IPS-18a (cell line): ENCODE measurements at regions not wholly inside any gene's neighbourhood (a gene's known extent, or its start where the extent isn't known, plus 50 kb on each side); places are given as distances from the start of the nearest gene placed in this dataset.

Source experiments
- H3K27ac ChIP-seq: one replicate; pipeline ENCODE4 v1.5.1; 2013; ENCODE audit warnings: low read length
- H3K27me3 ChIP-seq: one replicate; pipeline ENCODE4 v1.6.1; 2013; ENCODE audit warnings: mild to moderate bottlenecking, low read length; ENCODE audit not compliant: control insufficient read depth, insufficient read depth
- H3K36me3 ChIP-seq: one replicate; pipeline ENCODE4 v1.6.1; 2013; ENCODE audit warnings: low read depth, low read length; ENCODE audit not compliant: control insufficient read depth
- H3K4me1 ChIP-seq: one replicate; pipeline ENCODE4 v1.6.1; 2013; ENCODE audit warnings: low read depth, low read length; ENCODE audit not compliant: control insufficient read depth
- H3K4me3 ChIP-seq: one replicate; pipeline ENCODE4 v1.5.1; 2013; ENCODE audit warnings: low read length
- H3K9ac ChIP-seq: one replicate; pipeline ENCODE4 v1.6.1; 2013; ENCODE audit warnings: mild to moderate bottlenecking, low read length, moderate library complexity
- H3K9me3 ChIP-seq: one replicate; pipeline ENCODE4 v1.6.1; 2013; ENCODE audit warnings: low read depth, low read length; ENCODE audit not compliant: control insufficient read depth

GRCh38 chrX:43316146-43316545 lies 340.0 kb upstream of the MAOA start:
- Histone ChIP-seq H3K27ac (no peak overlapping the region), H3K4me3 (no peak overlapping the region), H3K4me1 (no peaks in the 10 kb centered on the region), H3K9ac (no peak overlapping the region), H3K36me3 (no peaks in the 10 kb centered on the region), H3K9me3 (peaks cover 9% of the 10 kb centered on the region), H3K27me3 (no peaks in the 10 kb centered on the region)

GRCh38 chrX:43317378-43317777 lies 338.7 kb upstream of the MAOA start:
- H3K4me3 ChIP-seq: no peak overlapping the region
- no peaks in the 10 kb centered on the region for H3K36me3 ChIP-seq
- H3K9me3 ChIP-seq: peaks cover 2% of the 10 kb centered on the region
- H3K27me3 ChIP-seq: no peaks in the 10 kb centered on the region
- H3K27ac ChIP-seq: no peak overlapping the region
- H3K9ac ChIP-seq: no peak overlapping the region
- no peaks in the 10 kb centered on the region for H3K4me1 ChIP-seq

- Histone ChIP-seq H3K4me1 (no peaks in the 10 kb centered on the region), H3K4me3 (no peak overlapping the region), H3K9me3 (peaks cover 19% of the 10 kb centered on the region), H3K9ac (no peak overlapping the region), H3K27me3 (no peaks in the 10 kb centered on the region), H3K27ac (no peak overlapping the region), H3K36me3 (no peaks in the 10 kb centered on the region)
These were observed 327.6 kb upstream of the MAOA start for GRCh38 chrX:43328358-43328946.

- peaks cover 18% of the 10 kb centered on the region for H3K9me3 ChIP-seq
- H3K4me3 ChIP-seq: no peak overlapping the region
- no peaks in the 10 kb centered on the region for H3K27me3 ChIP-seq
- no peaks in the 10 kb centered on the region for H3K4me1 ChIP-seq
- no peak overlapping the region for H3K9ac ChIP-seq
- H3K36me3 ChIP-seq: no peaks in the 10 kb centered on the region
- H3K27ac ChIP-seq: no peak overlapping the region
These were observed 322.6 kb upstream of the MAOA start for GRCh38 chrX:43333543-43333942.

- no peaks in the 10 kb centered on the region for H3K36me3 ChIP-seq
- H3K9me3 ChIP-seq: peaks cover 13% of the 10 kb centered on the region
- no peaks in the 10 kb centered on the region for H3K27me3 ChIP-seq
- H3K4me1 ChIP-seq: peaks cover 3% of the 10 kb centered on the region
- no peak overlapping the region for H3K4me3 ChIP-seq
- no peak overlapping the region for H3K9ac ChIP-seq
- no peak overlapping the region for H3K27ac ChIP-seq
These were observed 310.9 kb upstream of the MAOA start for GRCh38 chrX:43345166-43345565.

- no peaks in the 10 kb centered on the region for H3K27me3 ChIP-seq
- no peak overlapping the region for H3K27ac ChIP-seq
- peaks cover 13% of the 10 kb centered on the region for H3K9me3 ChIP-seq
- no peak overlapping the region for H3K4me3 ChIP-seq
- no peaks in the 10 kb centered on the region for H3K36me3 ChIP-seq
- no peaks in the 10 kb centered on the region for H3K4me1 ChIP-seq
- H3K9ac ChIP-seq: no peak overlapping the region
These were observed 306.7 kb upstream of the MAOA start for GRCh38 chrX:43349363-43349762.

- Histone ChIP-seq H3K27ac (no peak overlapping the region), H3K9ac (no peak overlapping the region), H3K27me3 (no peaks in the 10 kb centered on the region), H3K4me1 (peaks cover 3% of the 10 kb centered on the region), H3K4me3 (no peak overlapping the region), H3K36me3 (no peaks in the 10 kb centered on the region), H3K9me3 (peaks cover 22% of the 10 kb centered on the region)
These were observed 305.2 kb upstream of the MAOA start for GRCh38 chrX:43350935-43351334.

GRCh38 chrX:43357741-43358140 lies 298.4 kb upstream of the MAOA start:
- H3K36me3 ChIP-seq: no peaks in the 10 kb centered on the region
- H3K9ac ChIP-seq: no peak overlapping the region
- no peaks in the 10 kb centered on the region for H3K27me3 ChIP-seq
- peaks cover 17% of the 10 kb centered on the region for H3K9me3 ChIP-seq
- H3K27ac ChIP-seq: no peak overlapping the region
- peaks cover 3% of the 10 kb centered on the region for H3K4me1 ChIP-seq
- H3K4me3 ChIP-seq: no peak overlapping the region

- no peak overlapping the region for H3K4me3 ChIP-seq
- H3K36me3 ChIP-seq: no peaks in the 10 kb centered on the region
- H3K27me3 ChIP-seq: no peaks in the 10 kb centered on the region
- no peak overlapping the region for H3K9ac ChIP-seq
- no peaks in the 10 kb centered on the region for H3K4me1 ChIP-seq
- H3K27ac ChIP-seq: no peak overlapping the region
- peaks cover 6% of the 10 kb centered on the region for H3K9me3 ChIP-seq
These were observed 283.1 kb upstream of the MAOA start for GRCh38 chrX:43373032-43373431.

- H3K9ac ChIP-seq: no peak overlapping the region
- H3K9me3 ChIP-seq: peaks cover 8% of the 10 kb centered on the region
- H3K27me3 ChIP-seq: no peaks in the 10 kb centered on the region
- no peak overlapping the region for H3K27ac ChIP-seq
- no peaks in the 10 kb centered on the region for H3K36me3 ChIP-seq
- no peaks in the 10 kb centered on the region for H3K4me1 ChIP-seq
- no peak overlapping the region for H3K4me3 ChIP-seq
These were observed 281.0 kb upstream of the MAOA start for GRCh38 chrX:43375136-43375535.

GRCh38 chrX:43380704-43381103 lies 275.4 kb upstream of the MAOA start:
- peaks cover 22% of the 10 kb centered on the region for H3K9me3 ChIP-seq
- H3K27ac ChIP-seq: no peak overlapping the region
- no peak overlapping the region for H3K4me3 ChIP-seq
- no peaks in the 10 kb centered on the region for H3K4me1 ChIP-seq
- no peak overlapping the region for H3K9ac ChIP-seq
- H3K27me3 ChIP-seq: no peaks in the 10 kb centered on the region
- H3K36me3 ChIP-seq: no peaks in the 10 kb centered on the region

GRCh38 chrX:43386875-43387274 lies 269.2 kb upstream of the MAOA start:
- no peaks in the 10 kb centered on the region for H3K27me3 ChIP-seq
- H3K4me1 ChIP-seq: no peaks in the 10 kb centered on the region
- H3K9ac ChIP-seq: no peak overlapping the region
- H3K27ac ChIP-seq: no peak overlapping the region
- H3K4me3 ChIP-seq: no peak overlapping the region
- H3K36me3 ChIP-seq: no peaks in the 10 kb centered on the region
- peaks cover 5% of the 10 kb centered on the region for H3K9me3 ChIP-seq
